Uterus (tissue), 2 donors: ENCODE measurements at regions not wholly inside any gene's neighbourhood (a gene's known extent, or its start where the extent isn't known, plus 50 kb on each side); places are given as distances from the start of the nearest gene placed in this dataset.
"Not testable (repeated sequence)": the region's sequence is repeated elsewhere in the genome, so short reads cannot be mapped to it uniquely, and the experiment has no call there.

Experiments used
- POLR2A ChIP-seq, 2 donors: fragments of 450-650 bp; IDR thresholded peaks; one replicate each; pipeline ENCODE4 v1.6.1; 2016; ENCODE audit warnings: antibody characterized with exemption in 2 of 2, mild to moderate bottlenecking in 1 of 2, moderate library complexity in 1 of 2
- TF ChIP-seq, protein P1 (sequence below), 4 experiments: fragments of 200-600 bp in 2 of 4; fragments of 450-650 bp in 2 of 4; sonication (generic) in 2 of 4; IDR thresholded peaks; one replicate each; pipeline ENCODE4 v1.5.1; 2016 to 2019; ENCODE audit warnings: antibody characterized with exemption in 4 of 4, mild to moderate bottlenecking in 2 of 4, moderate library complexity in 1 of 4

- TF ChIP-seq, protein P1, sequence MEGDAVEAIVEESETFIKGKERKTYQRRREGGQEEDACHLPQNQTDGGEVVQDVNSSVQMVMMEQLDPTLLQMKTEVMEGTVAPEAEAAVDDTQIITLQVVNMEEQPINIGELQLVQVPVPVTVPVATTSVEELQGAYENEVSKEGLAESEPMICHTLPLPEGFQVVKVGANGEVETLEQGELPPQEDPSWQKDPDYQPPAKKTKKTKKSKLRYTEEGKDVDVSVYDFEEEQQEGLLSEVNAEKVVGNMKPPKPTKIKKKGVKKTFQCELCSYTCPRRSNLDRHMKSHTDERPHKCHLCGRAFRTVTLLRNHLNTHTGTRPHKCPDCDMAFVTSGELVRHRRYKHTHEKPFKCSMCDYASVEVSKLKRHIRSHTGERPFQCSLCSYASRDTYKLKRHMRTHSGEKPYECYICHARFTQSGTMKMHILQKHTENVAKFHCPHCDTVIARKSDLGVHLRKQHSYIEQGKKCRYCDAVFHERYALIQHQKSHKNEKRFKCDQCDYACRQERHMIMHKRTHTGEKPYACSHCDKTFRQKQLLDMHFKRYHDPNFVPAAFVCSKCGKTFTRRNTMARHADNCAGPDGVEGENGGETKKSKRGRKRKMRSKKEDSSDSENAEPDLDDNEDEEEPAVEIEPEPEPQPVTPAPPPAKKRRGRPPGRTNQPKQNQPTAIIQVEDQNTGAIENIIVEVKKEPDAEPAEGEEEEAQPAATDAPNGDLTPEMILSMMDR (IDR thresholded peaks at IDR 0.05) = not testable (repeated sequence)
- not testable (repeated sequence) for TF ChIP-seq POLR2A (IDR thresholded peaks at IDR 0.05)
These were observed 179.3 kb upstream of the SALL3 start for GRCh38 chr18:78800102-78800851.
